GM23248 (cell line): ENCODE measurements at regions not wholly inside any gene's neighbourhood (a gene's known extent, or its start where the extent isn't known, plus 50 kb on each side); places are given as distances from the start of the nearest gene placed in this dataset.

Source experiments
- EZH2 ChIP-seq: fragments of 200-600 bp; sonication (generic); IDR thresholded peaks from 2 replicates; pipeline ENCODE4 v1.6.1; 2018; ENCODE audit warnings: antibody characterized with exemption, mild to moderate bottlenecking; ENCODE audit not compliant: insufficient read depth, poor library complexity, severe bottlenecking
- EZH2phosphoT487 ChIP-seq: fragments of 200-600 bp; sonication (generic); IDR thresholded peaks from 2 replicates; pipeline ENCODE4 v1.6.1; 2018; ENCODE audit warnings: antibody characterized with exemption, moderate library complexity, mild to moderate bottlenecking, low read depth; ENCODE audit not compliant: insufficient read depth

DNA sequence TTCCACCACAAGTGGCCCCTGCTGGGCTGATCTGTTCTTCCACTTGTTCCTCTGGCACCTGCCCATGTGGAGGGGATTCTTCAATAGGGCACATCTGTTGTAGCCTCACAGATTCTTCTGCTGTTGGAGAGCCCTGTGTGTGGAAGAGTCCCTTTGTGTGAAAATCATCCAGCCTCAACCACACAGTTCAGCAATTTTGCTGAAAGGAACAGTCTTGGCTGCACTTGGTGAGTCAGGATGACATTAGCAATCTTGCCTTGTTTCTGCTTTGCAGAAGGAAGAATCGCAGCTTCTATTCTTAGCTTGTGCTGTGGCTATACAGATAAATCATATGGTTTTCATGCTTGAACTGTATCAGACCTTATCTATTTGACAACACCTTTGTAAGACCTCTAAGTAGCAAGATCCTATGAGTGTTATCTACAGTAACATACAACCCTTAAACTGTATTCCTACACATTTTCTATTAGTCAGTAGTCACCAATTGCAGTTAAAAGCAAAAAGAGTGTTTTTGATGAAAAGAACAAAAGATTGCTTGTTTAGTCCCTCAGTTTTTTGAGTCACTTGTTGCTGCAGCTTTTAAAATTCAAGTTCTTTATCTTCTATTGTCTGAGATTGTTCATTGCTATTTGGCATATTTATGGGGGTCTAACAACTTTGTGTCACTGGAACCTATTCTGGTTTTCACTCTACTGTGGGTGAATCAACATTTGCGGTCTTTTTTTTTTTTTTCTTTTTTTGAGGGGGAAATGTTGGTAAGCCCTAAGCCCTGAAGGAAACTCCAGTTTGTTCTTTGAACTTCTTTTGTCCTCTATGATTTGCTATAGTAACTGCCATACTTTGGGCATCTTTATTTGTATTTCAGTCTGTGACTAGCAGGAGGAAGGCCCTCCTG is 231.6 kb downstream of the TFAP2B start:
- TF ChIP-seq EZH2phosphoT487: no peak
- TF ChIP-seq EZH2: no peak
